Activated CD4-positive, alpha-beta T cell treated with anti-CD3 and anti-CD28 coated beads, Interleukin-2, Interleukin-6, amounts not matched to agents 100 ng/mL and 50 ng/mL, durations not matched to agents 16 hours and 8 hours (primary cell): ENCODE measurements at regions not wholly inside any gene's neighbourhood (a gene's known extent, or its start where the extent isn't known, plus 50 kb on each side); places are given as distances from the start of the nearest gene placed in this dataset.

ENCODE experiments used
- DNase-seq: peaks from one replicate; pipeline ENCODE4 v3.0.0-alpha.2; 2020

DNA sequence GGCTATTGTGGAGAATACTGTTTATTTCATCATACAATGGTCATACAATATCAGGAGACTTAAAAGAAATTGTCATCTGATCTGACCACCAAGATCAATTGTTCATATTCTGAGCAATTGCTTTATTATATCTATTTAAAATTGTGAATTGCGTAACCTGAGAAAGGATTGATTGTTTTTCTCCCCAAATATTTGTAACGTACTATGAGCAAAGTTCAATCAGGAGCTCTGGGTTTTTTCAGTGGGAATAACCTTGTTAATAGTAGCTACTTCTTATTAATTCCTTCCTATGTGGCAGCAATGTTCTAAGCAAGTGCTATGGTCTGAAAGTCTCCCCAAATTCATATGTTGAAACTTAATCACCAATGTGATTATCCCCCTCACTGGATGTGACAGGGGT, 323.1 kb downstream of the ZPLD1 start:
- no peak for DNase-seq

DNA sequence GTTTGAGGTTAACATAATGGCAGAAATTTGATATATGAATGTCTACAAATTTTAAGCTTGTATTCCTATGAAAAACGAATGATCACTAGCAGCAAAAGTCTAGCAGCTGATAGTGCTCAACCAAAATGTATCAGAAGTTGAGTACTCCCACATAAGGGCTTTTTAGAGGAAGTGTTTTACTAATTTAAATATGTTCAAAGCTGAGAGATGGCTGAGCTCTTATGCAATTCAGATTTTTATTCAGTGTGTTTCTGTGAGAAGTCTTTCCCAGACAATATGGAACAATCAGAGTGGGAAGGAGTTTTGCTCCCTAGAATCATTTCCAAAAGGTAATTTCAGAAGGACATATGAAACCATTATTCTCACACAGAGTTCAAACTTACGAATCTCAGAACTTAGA, 327.0 kb downstream of the ZPLD1 start:
- DNase-seq = no peak

DNA sequence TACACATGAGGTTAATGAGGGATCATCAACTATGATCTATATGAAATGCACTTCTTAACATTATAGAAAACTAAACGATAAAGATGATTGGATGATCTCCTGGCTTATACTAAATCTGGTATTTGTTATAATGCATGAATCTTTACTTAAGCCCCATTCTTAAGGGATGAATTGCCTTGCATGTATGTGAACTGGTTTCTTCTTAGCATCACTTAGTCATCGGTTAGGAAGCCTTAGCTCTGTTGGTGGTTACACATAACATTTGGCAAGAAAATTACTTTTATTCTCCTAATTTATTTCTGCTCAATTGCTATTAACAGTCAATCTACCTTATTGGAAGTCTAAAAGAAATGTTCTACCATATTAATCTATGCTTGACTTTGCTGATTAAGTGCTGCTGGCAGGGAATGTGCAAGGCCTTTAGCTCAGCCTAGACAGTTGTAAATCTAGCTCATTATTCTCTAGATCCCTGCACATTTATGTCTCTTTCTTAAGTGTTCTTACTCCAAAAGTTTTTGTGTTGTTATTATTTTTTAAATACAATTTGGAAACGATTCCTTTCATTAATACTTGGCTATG, 356.0 kb downstream of the ZPLD1 start:
- no peak for DNase-seq

GRCh38 chr3:102791641-102792589, 357.1 kb downstream of the ZPLD1 start:
- no peak for DNase-seq

DNA sequence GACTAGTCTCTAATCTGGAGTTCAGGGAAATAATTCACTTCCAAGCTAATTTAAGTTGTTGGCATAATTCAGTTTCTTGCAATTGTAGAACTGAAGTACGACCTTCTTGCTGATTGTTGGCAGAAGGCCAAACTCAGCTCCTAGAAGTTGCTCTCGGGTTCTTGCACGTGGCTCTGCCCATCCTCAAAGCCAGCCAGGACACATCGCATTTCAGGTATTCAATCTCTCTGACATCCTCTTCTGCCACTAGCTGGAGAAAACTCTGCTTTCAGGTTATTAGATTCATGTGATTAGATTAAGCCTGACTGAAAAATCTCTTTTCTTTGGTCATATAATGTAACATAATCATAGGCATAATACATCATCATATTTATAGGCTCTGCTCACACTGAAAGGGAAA, 362.0 kb downstream of the ZPLD1 start:
- DNase-seq = no peak

- no peak for DNase-seq
Measured at GRCh38 chr3:102802819-102803420, 368.1 kb downstream of the ZPLD1 start.

DNA sequence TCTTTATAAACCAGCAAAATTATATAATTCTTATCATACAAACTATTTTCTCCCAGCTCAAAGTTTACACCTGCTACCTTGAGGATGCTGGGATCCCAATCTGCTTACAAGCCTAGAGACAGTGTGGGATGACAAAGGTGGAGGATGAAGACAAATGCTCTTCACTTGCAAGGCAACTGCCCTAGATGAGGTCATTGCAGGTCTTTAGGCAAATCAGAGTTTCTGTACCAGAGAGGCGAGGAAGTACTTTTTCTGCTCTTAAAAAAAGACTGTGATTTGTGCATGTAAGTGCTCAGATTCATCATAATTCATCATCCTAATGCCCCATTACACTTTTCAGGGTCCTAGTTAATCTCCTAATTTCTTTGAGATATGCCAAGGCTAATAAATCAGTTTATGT, 376.1 kb downstream of the ZPLD1 start:
- DNase-seq = no peak

DNA sequence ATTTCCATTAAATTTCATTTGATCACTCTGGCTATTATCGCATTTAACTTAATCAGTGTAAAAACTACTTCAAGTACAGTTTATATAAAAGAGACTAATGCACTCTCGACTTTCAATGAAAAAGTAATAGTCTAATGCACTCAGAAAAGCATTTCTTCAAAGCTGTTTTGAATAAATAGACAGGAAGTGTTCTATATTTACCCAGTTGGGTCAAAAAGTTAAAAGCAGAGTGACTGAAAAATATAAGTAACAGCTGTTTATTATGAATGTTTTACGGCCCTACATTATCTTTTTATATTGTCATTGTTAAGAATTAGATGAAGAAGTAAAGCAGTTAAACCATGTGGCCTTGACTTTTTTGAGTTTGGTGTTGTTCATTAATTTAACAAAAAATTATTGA, 391.8 kb downstream of the ZPLD1 start:
- DNase-seq = no peak

GRCh38 chr3:102827386-102827785, 392.6 kb downstream of the ZPLD1 start:
- no peak for DNase-seq

DNA sequence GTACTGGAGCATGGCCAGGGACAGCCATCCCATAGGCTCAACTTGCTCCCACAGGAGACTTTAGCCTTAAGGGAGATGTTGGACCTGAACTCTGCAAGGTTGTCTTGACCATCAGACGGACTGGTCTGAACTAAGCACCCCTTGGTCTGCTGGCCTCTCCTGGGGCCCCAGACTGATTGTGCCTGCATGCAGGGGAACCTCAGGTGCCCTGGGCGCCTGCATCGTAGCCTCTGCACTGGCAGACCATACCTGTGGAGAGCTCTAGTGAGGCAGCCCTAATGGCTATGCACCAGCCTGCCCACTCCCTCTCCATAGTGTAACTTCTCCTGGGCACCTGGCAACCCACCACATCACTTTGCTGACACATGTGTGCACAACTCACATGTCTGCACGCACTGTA, 395.6 kb downstream of the ZPLD1 start:
- DNase-seq = no peak

DNA sequence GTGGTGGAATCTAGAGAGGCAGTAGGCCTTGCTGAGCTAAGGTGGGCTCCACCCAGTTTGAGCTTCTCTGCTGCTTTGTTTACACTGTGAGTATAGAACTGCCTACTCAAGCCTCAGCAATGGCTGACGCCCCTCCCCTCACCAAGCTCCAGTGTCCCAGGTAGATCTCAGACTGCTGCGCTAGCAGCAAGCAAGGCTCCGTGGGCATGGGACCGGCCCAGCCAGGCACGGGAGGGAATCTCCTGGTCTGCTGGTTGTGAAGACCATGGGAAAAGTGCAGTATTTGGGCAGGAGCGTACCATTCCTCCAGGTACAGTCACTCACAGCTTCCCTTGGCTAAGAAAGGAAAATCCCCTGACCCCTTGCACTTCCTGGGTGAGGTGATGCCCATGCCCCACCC, 407.1 kb downstream of the ZPLD1 start:
- no peak for DNase-seq

DNA sequence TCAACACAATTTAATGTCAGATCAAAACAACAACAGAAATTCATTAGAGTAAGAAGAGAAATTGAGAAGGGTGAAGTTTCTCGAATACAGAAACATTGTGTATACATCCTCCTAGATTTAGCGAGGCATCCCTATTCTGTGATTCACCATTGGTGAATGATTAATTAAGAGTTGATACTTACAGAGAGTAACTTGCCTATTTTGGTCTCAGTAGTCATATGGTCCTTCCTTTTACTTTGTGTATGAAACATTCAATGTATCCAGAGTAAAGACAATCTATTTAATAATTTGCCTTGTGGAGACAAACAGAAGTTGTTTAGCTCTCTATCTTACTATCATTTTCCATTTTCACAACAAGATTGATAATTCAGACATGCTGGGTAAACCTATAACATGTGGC, 432.0 kb downstream of the ZPLD1 start:
- no peak for DNase-seq

DNA sequence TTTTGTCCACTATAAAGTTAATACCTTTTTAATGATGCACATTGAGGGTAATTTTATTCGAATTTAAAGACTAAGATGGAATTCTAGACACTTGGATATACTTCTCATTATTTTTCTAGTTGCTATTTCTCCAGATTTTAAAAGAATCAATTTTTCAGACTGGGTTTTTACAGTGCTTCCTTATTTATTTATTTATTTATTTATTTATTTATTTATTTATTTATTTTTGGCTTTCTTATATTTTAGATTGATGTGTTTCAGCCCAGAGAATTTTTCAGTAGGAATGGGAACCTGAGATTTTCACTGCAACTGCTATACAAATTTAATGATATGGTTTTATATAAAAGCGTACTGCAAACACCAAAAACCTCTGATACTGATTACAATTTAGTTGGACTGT, 448.7 kb downstream of the ZPLD1 start:
- no peak for DNase-seq

DNA sequence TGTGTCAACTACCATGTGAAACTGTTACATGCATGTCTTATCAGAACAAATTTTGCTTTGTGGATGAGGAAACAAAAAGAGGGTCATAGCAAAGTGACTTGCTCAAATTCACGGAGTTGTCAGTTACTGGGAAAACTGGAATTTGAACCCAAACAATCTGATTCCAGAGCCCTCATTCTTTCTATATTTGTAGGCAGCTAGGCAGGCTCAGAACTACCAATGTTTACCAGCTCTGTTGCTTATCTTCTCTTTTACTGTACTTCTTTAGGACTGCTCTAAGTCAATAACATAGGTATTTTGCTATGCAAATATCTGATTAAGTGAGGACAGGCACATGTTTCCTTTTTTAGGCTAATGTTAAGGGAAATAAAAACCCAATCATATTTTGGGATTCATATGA, 450.5 kb downstream of the ZPLD1 start:
- no peak for DNase-seq

- no peak for DNase-seq
Measured at GRCh38 chr3:102887431-102887830, 452.6 kb downstream of the ZPLD1 start.

DNA sequence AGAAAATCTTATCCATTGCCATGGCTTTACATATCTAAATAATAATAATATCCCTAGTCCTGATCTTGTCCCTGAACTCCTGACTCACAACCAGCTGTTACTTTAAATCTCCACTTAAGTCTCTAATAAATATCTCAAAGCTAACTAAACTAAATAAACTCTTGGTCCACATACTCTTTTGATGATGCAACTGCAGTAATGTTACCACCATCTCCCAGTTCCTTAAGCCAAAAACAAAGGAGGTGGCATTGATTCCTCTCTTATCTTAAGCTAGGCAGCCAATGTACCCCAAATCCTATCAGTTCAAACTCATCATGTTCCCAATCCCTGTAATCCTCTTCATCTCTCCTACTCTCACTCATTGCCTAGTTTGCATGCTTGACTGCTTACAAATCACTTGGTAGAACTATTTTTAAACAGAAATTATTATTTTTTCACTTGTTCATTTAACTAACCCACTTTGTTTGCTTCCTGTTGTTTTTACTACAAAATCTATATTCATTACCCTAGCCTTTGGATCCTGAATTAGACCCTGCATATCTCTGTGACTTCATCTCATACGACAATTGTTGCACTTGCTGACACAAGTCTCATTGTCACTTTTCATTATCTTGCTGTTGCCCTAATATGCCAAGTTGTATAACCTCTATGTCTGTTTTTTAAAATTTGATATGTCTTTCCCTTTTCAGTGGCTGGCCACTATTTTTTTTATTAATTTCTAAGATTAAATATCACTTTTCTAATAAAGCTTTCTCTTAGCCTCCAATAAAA, 462.2 kb downstream of the ZPLD1 start:
- DNase-seq = no peak

DNA sequence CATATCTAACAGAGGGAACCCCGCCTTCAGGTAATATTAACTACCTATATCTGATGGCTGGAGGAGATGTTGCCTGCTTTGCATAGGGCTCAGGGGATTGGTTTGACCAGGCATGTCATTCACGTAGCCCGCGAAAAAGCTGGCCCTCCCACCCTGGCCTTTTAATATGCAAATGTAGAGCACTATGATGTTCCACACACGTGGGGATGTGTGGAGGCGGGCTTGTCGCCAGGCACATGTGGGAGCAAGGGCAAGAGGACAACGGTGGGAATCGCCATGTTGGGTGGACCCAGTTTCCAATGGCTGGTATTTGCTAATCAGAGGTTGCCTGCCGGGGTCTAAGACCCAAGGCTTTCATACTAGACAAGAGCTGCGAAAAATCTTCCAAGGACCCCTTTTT, 469.8 kb downstream of the ZPLD1 start:
- DNase-seq = no peak

GRCh38 chr3:102905811-102906210, 471.0 kb downstream of the ZPLD1 start:
- no peak for DNase-seq

DNA sequence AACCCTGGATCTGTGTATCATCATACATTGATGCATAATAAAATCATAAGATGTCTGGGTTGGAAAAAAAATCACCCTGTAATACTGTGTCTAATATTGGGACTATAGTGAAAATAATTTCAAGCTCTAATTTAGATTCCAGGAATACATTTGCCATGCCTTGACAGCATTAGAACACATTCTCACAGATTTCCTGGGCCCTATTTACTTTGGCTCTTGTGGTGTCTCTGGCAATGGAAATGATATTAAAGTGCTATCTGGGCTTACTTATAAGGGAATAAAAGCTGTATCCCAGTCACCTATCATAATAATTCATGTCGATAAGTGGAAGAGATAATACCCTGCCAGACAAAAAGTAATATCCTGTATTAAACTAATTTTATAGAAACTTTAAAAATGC, 472.0 kb downstream of the ZPLD1 start:
- no peak for DNase-seq

DNA sequence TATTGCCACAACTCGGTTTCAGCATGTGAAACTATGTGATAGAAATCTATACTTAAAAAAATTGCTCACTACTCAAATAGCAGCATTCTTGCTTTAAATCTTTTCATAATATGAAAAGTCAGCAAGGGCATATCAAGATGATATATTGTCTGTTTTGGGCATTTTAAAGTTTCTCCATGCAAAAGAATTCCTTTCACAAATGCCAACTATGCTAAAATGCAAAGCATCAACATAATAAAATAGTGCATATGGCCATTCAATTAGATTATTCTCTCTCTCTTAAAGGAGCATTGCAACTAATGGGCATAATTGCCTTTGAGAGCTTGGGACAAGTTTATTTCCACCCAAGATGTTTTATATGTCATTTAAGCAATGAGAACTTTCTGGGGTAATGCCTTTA, 475.1 kb downstream of the ZPLD1 start:
- no peak for DNase-seq

GRCh38 chr3:102916532-102916931, 481.7 kb downstream of the ZPLD1 start:
- no peak for DNase-seq

DNA sequence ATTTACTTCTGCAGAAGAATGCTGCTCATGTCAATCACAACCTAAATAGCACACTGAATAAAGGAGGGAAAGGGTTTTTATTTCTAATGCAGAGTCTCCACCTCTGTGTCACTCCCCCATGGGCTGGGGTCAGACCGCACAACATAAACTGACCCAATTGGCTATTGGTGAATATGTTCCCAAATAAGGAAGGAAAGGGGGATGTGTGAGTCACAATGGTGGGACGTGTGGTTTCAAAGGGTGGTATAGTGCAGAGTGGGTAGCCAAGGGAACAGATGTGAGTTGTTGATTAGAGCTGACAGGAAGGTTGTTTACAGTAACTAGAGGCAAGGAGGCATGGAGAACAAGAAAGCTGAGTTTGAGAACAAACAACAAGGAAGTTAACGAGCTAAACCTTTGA, 491.8 kb downstream of the ZPLD1 start:
- no peak for DNase-seq

- DNase-seq = no peak
Measured at GRCh38 chr3:102933377-102933776, 498.6 kb downstream of the ZPLD1 start.
